HG03025 (cell line): ENCODE measurements at regions not wholly inside any gene's neighbourhood (a gene's known extent, or its start where the extent isn't known, plus 50 kb on each side); places are given as distances from the start of the nearest gene placed in this dataset.

ENCODE experiments used
- ATAC-seq: cut with Tn5 transposase; IDR thresholded peaks from one replicate; pipeline ENCODE4 v1.9.1; 2021; ENCODE audit warnings: mild to moderate bottlenecking, moderate library complexity; ENCODE audit not compliant: unreplicated experiment, low FRiP score

DNA sequence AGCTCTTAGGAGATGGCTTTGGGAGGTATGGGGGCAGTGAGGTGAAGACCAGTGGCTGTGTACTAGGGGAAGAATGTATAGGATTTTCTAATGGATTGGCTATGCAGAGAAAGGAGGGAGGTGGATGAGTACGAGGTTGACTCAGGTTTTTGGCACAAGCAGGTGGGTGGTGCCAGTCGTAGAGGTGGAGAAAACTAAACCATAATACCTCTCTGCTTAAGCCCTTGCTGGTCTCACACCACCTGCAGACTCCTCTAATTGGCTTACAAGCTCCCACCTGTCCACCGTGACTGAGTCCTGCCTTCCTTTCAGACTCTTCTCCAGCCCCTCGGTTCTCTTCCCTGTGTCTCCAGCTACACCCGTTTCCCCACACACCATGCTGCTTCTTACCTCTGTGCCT is 521.7 kb upstream of the CLINT1 start:
- no peak for ATAC-seq

DNA sequence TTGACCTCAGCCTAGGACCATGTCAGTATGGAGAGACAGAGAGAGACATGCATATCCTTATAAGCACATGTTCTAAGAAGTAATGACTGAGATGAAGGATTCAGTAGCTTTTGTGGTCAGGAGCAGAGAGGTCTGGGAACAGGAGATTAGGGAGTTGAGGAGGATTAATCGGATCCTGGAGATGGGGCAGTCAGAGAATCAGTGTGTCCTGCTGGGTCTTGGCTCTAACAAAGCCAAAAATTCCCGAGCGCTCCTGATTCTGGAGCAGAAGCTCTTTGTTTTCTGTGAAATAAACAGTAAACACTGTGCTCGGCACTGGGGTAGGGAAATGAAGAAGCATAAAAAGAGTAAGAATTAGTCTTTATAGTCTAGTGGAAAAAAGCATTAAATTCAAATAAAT is 520.0 kb upstream of the CLINT1 start:
- no peak for ATAC-seq

DNA sequence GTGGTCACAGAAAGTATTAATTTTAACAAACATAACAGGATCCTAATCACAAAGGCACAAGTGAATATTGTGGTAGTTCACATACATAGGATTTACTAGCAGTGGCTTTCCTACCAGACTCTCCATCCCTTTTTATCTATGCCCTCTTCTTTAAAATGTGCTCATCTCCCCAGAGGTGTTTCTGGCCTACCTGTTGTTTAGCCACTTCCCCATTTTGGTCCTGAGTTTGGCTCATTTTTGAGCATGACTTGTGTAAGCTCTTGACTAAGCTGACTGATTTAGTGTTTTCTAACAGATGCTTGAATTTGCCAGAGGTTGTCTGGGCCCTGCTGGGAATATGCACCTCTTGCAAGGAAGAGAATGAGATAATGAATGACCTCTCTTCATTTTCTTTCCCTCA is 517.7 kb upstream of the CLINT1 start:
- no peak for ATAC-seq

DNA sequence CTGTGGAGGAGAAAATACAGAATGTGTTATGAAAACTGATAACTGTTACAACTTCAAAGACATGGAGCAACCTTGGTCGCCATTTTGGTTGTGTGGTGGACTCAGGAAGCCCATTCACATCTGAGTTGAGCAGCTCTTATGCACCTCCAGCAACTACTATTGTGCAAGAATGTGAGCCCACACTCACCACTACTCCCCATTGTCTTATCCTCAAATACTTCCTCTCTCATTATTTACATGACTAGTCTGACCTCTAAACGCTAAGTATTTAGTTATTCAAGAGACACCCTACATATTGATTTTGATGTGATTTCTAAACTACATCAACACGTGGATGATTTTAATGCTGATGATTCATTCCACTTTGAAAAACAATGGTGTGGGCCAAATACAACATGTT is 516.6 kb upstream of the CLINT1 start:
- ATAC-seq, result no peak

DNA sequence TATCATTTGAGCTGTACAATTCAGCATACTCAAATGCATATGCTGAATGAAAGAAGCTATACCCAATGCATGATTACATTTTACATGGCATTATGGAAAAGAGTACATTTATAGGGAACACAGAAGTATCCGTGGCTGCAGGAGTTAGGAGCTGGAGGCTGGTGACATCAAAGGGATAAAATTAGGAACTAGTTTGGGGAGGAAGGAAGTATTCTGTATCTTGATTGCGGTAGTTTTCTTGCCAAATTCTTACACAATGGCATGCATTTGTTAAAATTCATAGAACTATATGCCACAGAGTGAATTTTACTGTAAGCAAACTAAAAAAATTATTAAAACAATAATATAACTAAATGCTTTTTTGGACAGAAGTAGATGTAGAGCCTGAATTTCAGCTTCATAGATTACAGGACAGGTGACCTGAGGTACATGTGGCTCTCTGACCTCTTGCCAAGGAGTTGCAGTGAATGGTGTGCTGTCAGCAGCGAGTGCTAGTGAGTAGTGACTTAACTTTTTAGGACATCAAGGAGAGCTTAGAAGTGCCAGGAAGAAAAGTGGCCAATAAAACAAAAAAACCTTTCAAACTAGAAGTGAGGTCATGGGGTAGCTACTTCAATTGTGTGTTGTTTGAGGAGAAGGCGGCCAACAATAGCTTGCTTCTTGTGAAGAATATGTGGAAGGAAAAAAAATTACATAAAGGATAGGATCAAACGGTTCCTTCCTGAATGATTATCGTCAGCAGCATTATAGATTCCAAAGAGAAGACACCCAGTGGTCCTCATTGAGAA is 514.9 kb upstream of the CLINT1 start:
- no peak for ATAC-seq

DNA sequence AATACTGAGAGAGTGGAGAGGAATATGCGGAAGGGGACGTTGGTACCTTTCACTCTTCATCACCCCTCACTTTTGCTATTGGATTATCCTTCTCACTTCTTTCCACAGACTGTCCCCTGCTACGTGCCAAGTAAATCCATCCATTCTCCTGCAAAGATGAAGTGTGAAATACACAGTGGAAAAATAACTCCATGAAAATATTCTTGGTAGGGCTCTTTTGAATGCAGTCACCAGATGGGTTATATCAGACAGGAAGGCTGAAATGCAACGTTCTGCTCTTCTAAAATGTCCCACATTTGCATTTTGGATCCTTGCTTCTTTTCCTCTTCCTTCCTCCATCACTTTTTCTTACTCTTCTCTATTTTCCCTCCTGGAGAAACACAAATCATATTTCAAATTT is 510.3 kb upstream of the CLINT1 start:
- no peak for ATAC-seq

DNA sequence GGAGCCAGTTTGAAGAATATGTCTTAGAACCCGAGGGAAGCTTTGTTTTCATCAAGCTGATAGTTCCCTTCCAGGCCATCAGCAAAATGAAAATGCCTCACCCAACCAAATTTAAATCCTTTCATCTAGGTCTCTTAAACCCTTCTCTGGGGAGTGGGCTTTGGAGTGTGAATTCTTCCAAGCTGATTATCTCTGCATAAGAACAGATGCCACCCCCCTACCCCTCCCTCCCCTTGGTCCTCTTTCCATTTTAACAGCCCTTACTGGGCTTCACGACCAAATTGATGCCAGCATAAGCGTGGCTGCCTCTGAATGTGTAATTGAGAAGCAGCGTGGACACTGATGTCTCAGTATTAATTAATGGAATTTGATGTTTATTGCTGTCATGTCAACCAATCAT is 509.7 kb upstream of the CLINT1 start:
- no peak for ATAC-seq

DNA sequence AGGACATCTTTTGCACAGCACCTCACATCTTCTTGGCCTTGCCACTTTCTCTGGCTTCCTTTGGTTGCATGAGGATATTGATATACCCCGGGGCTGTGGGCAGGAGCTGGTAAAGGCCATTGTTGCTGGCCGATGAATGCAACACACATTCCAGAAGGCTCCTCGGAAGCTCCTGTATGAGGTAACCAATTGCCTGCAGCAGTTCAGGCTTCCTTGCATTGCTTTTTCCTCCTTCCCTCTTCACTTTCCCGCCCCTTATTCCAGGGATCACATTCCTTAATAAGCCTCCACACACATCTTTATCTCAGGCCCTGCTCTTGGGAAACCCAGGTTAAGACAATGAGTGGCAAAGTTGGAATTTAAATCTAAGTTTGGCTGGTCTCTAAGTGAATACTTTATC is 505.4 kb upstream of the CLINT1 start:
- no peak for ATAC-seq

DNA sequence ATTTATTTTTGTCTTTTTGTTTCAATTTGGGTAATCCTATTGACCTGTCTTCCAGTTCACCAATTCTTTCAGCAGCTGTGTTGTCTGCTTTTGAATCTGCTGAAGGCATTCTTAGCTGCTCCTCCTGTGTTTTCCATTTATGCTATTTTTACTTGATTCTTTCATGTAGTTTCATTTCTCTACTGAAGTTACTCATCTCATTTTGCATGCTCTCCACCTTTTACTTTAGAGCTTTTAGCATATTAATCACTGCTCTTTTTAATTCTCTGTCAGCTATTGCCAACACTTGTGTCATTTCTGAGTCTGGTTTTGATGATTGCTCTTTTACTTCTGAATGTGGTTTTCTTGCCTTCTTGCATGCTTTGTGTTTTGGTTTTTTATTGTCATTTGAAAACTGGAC is 496.0 kb upstream of the CLINT1 start:
- ATAC-seq, result no peak

DNA sequence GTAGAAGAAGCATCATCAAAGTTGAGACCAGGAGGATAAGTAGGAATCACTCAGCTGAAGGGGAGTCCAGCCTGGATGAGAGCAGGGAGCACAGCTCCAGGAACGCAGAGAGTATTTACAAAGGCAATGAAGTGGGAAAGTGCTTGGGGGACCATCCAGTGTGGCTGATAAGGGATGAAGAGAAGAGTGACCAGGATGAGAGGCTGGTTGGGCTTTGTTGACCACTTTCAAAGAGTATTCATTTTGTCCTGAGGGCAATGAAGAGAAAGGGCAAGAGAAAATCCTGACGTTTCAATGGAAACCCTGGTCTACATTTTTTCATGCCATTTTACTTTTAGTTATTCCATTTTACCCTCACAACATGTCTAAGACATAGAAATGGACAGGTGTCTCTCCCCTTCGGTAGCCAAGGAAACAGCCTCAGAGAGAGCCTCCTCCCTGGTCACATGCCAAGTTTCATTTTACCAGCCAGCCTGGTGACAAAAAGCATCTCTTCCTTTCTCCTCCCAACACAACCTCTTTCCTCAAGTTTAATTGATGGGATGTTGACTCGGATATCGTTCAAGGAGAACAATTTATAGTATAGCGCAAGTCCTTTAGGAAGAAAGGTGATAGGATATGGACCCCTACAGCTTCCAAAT is 492.7 kb upstream of the CLINT1 start:
- no peak for ATAC-seq

DNA sequence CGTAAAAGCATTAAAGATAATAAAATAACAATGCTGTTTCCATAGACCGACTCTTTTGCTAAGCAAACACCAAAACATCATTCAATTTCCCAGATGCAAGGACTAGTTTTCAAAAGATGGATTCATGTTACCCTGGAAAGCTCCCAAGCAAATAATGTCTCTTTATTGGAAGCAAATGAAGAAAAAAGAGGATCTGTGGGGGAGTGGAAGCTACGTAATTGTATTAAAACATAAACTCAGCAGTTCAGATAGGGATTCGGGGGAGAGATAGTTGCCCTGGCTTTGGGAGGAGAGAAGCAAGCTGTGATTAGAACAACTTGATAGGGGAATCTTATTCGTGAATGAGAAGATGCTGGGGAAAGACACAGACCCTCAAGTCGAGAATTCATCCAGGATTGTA is 491.0 kb upstream of the CLINT1 start:
- ATAC-seq, result no peak

DNA sequence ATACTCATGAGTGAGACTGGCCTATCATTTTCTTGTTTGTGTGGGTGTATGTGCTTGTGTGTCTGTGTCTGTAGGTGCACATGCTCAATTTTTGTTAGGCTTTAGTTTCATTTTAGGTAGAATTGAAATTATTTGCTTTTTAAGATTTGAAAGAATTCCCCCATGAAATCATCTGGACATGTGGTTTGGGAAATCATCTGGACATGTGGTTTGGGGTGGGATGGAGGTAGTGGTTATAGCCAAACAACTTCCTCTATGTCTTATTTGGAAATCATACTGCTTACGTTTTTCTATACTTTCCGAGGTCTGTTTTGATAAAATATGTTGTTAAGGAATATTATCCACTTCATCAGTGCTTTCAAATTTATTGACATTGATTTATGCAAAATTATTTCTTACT is 485.4 kb upstream of the CLINT1 start:
- no peak for ATAC-seq

DNA sequence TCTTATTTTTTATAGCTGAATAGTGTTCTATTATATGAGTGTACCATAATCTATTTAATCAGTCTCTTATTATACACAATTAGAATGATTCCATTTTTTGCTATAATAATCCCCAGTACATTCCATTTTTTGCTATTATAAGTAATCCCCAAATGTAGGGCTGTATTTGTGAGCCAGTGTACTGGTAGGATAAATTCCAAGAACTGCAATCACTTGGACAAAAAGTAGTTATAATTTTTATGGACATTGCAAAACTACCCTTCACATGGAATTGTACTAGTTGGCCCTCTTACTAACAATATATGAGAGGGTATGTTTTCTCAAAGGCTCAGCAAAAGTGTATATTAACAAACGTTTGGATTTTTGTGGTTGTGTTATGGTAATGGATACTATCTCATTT is 481.7 kb upstream of the CLINT1 start:
- no peak for ATAC-seq

DNA sequence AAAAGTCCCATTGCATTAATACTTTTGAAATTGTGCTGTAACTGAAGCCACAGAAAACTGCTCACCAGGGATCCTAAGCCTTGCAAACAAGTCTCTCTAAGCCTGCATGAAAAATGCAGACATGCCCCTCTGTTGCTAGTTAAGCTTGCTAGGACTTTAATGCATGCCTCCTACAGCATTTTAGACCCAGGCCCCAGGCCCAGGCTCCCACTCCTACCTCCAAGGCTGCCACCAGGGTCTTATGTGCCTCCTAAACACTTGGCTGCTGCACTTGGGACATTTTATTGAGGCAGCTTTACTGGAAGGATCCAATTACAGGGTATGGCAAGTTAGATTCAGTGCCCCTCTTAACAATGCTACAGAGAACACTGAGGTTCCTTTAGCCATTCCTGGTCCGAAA is 467.3 kb upstream of the CLINT1 start:
- ATAC-seq, result no peak

DNA sequence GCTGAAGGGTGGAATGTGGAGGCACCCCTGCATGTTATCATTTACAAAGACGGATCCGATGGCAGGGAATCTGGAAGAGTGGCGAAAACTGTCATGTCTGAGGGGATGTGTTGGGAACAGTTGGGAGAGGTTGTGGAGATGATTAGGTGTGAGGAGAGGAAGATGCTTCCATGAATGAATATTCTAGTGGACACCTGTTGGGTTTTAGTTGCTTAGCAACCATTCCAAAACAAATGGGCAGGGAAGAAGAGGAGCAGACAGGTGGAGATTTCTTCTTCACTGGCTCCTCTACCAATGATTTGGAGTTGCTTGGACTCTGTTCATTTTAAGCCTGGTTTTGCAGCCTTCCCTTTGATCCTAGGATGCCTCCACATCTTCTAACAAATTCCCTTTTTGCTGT is 465.3 kb upstream of the CLINT1 start:
- ATAC-seq, result no peak

DNA sequence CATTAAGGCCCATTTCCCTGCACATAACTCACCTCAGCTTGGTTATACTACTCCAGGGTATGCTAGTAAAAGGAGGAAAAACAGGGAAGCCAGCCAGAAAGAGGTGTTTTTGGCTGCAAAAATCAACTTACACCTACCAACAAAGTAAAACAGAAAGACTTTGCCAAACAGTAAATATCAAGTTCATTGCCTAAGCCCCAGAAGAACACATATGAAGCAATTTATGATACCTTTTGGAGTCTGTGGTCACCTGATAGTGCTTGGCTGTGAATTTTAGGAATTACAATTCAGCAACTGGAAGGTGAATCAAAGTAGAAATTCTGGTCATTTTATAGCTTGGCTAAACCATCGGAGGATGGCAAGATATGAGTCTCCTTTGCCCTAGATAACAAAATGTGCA is 463.7 kb upstream of the CLINT1 start:
- no peak for ATAC-seq

DNA sequence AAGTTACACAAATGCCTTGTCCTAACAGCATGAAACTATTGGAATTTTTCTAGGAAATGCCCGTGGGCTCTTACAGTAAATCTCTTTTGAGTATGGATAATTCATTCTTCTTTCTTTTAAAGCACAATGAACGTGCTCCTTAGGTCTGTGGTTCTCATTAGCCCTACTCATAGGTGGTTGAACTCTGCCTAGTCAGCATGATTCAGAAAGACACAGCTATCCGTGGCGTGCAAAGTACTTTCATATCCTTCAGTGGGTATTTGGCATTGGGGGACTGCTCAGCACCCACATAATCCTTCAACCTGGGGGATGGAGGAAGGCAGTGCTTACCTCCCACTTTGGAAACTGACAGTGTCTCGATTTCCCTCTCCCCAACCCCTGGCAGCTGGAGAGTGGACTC is 462.0 kb upstream of the CLINT1 start:
- no peak for ATAC-seq

DNA sequence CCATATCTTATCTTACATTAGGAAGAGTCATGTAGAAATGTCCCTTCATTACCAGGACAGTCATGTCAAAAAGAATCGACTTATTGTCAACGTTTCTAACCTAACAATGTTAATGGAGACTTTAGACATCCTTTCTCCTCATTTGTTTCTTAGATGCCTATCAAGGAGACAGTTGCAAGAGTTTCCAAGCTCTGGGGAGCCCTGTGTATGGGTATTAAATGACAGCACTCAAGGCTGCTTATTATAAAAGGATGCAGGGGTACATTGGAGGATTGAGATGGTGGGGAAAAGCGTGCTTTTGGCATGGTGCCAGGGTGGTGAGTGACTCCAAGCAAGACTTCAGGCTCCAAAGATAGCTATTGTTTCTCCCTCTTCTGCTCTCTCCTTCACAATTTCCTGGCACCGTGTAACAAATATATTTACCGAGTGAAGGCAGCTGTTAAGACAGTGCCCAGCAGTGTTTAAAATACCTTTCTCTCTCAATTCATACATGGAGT is 461.3 kb upstream of the CLINT1 start:
- ATAC-seq, result no peak

DNA sequence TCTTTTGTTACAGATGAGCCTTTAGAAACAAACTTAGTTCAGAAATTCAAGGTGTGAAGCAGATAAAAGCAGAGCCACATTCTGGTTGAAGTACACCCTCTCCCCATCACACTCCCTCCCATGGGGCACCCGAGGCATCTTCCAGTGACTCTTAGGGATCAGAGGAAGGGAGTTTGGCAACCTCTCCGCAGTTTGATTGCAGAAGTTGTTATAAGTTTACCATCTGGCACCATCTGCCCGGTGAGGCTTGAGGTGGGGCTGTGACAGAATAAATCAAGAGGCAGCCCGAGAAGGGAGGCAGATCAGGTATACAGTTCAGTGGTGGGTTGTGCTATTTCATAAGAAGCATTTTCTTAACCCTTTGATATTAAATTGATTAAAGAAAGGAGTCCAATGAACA is 458.6 kb upstream of the CLINT1 start:
- no peak for ATAC-seq

DNA sequence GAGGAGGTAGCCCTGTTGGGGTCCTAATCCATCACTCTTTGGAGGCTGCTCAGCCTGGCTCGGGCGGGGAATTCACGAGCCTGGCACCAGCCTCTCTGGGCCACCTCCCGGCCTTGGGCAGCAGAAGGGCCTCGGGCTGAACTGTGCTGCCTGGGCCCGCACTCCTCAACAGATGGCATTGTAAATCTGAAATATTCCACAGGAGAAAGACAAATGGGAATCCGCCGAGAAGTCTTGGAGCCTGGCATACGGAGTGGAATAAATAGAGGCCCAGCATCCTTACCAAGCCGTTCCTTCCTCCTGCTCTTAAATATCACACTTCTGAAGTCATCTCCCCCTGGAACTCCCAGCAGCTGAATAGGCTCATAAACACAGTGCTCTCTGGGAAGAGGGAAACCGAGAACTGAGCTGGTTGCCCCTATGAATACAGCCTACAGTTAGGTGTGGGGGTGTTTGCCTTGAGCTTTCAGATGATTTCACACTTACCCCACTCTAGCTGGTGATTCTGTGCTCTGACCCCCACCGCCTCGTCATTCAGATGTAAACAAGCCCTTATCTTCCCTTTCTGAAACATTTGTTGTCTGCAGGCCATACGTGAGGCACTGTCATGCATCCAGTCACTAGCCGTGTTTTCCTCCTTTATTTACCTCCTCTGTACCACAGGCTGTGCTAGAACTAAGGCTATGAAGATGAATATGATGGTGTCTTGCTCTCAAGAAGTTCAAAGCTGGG is 455.0 kb upstream of the CLINT1 start:
- no peak for ATAC-seq

DNA sequence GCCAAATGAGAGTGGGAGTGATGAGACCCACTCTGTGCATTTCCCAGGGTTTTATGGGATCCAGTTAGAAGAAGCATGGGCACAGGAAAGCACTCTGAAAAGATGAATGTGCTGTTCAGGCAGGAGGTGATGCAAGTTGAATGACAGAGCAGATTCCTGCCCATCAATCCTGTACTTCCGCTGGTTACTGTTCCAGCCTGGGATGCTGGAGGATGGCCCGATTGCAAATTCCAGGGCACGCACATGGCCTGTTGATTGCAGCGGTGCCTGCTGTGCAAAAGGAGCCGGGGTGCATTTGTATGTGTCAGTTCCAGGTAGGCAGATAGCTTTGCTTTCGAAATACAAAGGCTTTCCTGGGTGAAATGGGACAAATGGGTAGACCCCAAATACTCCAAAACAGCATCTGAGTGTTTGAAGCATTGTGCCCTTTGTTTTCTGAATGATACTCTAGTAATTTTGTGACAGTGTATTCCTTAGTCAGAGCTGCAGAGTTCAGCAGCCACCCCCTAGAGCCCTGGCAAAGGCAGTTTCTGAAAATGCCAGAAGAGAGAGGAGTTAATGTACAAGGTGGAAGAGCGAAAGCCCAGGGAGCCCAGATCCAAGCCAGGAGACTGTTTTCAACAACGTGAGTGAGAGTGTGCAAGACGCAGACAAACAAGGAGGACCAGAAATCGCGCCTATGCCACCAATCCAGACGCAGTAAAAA is 454.2 kb upstream of the CLINT1 start:
- ATAC-seq, result no peak
